Natural killer cell (primary cell): ENCODE measurements at regions not wholly inside any gene's neighbourhood (a gene's known extent, or its start where the extent isn't known, plus 50 kb on each side); places are given as distances from the start of the nearest gene placed in this dataset.

Experiments used
- ATAC-seq, 3 donors: fragments of 150-1000 bp in 2 of 3; fragments of 200-7000 bp in 1 of 3; cut with Tn5 transposase; 1 replicate in 1 of 3; 2 replicates in 2 of 3; pipeline ENCODE4 v1.10.0; 2021; ENCODE audit warnings: mild to moderate bottlenecking in 2 of 3, moderate library complexity in 2 of 3
- DNase-seq, 2 donors: peaks; one replicate each; pipeline versions ENCODE4 v3.0.0 to v3.0.0-alpha.2; 2013 to 2021; ENCODE audit warnings: mixed read lengths in 1 of 2
- H3K27ac ChIP-seq: one replicate; pipeline ENCODE4 v1.5.1; 2013; ENCODE audit warnings: mild to moderate bottlenecking, low read length
- H3K27me3 ChIP-seq: one replicate; pipeline ENCODE4 v1.6.1; 2013; ENCODE audit warnings: low read length; ENCODE audit not compliant: control insufficient read depth, insufficient read depth
- H3K36me3 ChIP-seq: one replicate; pipeline ENCODE4 v1.6.1; 2013; ENCODE audit warnings: low read length; ENCODE audit not compliant: control insufficient read depth, insufficient read depth
- H3K4me1 ChIP-seq: one replicate; pipeline ENCODE4 v1.6.1; 2013; ENCODE audit warnings: low read length; ENCODE audit not compliant: control insufficient read depth, insufficient read depth
- H3K4me3 ChIP-seq: one replicate; pipeline ENCODE4 v1.5.1; 2013; ENCODE audit warnings: low read length
- H3K9me3 ChIP-seq: one replicate; pipeline ENCODE4 v1.6.1; 2013; ENCODE audit warnings: low read length; ENCODE audit not compliant: control insufficient read depth, insufficient read depth
- H3K27ac Mint-ChIP-seq, 2 donors: one replicate each; pipeline ENCODE4 v1.8.0; 2022; ENCODE audit warnings: mild to moderate bottlenecking in 2 of 2, mixed read lengths in 2 of 2, moderate library complexity in 1 of 2
- H3K27me3 Mint-ChIP-seq, 2 donors: one replicate each; pipeline ENCODE4 v1.8.0; 2022; ENCODE audit warnings: low read depth in 2 of 2, mixed read lengths in 2 of 2
- H3K36me3 Mint-ChIP-seq: one replicate; pipeline ENCODE4 v1.8.0; 2022; ENCODE audit warnings: mixed read lengths
- H3K4me1 Mint-ChIP-seq, 2 donors: one replicate each; pipeline ENCODE4 v1.8.0; 2022; ENCODE audit warnings: mixed read lengths in 2 of 2
- H3K4me3 Mint-ChIP-seq: one replicate; pipeline ENCODE4 v1.8.0; 2022; ENCODE audit warnings: mild to moderate bottlenecking, moderate library complexity, mixed read lengths
- H3K9me3 Mint-ChIP-seq, 2 donors: one replicate each; pipeline ENCODE4 v1.8.0; 2022; ENCODE audit warnings: mixed read lengths in 2 of 2
- WGBS: methylation state at CpG from one replicate; pipeline ENCODE4 v1.1.7; 2013; ENCODE audit warnings: missing lambda C conversion rate; ENCODE audit not compliant: insufficient coverage; 5-methylcytosine and 5-hydroxymethylcytosine counted together
- intact Hi-C: fragments of 100-400 bp; cut with micrococcal nuclease; formaldehyde crosslinking; loops from one replicate; pipeline ENCODE4 v1.14.2; 2022
- TF ChIP-seq, protein P1 (sequence below): fragments of 200-600 bp; IDR thresholded peaks from one replicate; pipeline ENCODE4 v1.8.0; 2022; ENCODE audit warnings: antibody characterized with exemption

DNA sequence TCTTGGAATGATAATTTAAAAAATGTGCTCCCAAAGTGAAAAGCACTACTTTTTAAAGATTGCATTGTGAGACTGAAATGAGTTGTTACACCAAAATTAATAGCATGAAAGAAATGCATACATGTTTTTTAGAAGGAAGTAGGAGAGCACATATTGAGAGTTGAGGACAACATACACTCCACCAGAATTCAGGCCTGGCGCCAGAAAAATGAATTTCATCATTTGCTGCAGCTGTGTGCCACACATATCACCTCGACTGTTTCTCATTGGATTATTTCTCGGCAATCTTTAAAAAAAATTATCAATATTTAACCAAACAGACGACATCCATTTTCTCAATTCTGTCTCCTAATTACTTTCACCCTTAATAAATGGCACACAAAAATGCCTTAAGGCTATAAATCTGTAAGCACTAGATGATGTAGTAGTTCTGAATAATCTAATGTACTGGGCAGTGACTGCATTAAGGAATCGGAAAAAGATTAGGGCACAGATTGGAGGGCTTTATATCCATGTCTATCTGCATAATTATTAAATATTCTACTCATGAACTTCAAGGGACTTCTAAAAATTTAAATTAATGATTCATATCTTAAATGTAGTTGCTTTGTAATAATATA is 590.4 kb downstream of the NXPH1 start:
- no peaks in the 10 kb centered on the region for H3K36me3 ChIP-seq
- WGBS: 89% methylated on average over 3 of the region's 5 CpGs
- Mint-ChIP-seq H3K27me3 (no peaks in the 10 kb centered on the region), H3K4me3 (no peak overlapping the region), H3K36me3 (no peaks in the 10 kb centered on the region), H3K27ac (no peak overlapping the region), H3K4me1 (no peaks in the 10 kb centered on the region), H3K9me3 (peaks cover 19 to 31% of the 10 kb centered on the region in 2 donors)
- no peaks in the 10 kb centered on the region for H3K9me3 ChIP-seq
- no peaks in the 10 kb centered on the region for H3K27me3 ChIP-seq
- no peak overlapping the region for H3K4me3 ChIP-seq
- ATAC-seq (no peak), DNase-seq (no peak)
- H3K4me1 ChIP-seq: no peaks in the 10 kb centered on the region
- intact Hi-C loops: no loop called here
- no peak overlapping the region for H3K27ac ChIP-seq
- TF ChIP-seq, protein P1, sequence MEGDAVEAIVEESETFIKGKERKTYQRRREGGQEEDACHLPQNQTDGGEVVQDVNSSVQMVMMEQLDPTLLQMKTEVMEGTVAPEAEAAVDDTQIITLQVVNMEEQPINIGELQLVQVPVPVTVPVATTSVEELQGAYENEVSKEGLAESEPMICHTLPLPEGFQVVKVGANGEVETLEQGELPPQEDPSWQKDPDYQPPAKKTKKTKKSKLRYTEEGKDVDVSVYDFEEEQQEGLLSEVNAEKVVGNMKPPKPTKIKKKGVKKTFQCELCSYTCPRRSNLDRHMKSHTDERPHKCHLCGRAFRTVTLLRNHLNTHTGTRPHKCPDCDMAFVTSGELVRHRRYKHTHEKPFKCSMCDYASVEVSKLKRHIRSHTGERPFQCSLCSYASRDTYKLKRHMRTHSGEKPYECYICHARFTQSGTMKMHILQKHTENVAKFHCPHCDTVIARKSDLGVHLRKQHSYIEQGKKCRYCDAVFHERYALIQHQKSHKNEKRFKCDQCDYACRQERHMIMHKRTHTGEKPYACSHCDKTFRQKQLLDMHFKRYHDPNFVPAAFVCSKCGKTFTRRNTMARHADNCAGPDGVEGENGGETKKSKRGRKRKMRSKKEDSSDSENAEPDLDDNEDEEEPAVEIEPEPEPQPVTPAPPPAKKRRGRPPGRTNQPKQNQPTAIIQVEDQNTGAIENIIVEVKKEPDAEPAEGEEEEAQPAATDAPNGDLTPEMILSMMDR: no peak

DNA sequence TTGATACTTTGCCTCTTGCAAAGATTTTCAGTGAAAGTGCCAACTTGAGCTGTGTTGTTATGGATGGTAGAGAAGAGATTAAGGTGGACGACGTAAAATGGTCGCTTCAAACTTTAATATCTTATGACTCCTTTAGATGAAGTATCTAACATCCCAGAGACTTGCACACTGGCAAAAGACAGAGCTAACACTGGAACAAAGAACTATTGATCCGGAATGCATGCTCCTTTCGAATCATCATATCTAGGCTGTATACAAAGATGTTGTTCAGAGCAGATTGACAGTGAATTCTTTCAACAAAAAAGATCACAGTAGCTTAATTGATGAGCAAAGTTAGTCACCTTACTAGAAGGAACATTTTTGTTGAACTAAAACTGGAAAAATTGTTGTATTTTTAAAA is 592.7 kb downstream of the NXPH1 start:
- Mint-ChIP-seq H3K27me3 (no peaks in the 10 kb centered on the region), H3K9me3 (peaks cover 19 to 21% of the 10 kb centered on the region in 2 donors), H3K4me3 (no peak overlapping the region), H3K4me1 (no peaks in the 10 kb centered on the region), H3K27ac (no peak overlapping the region), H3K36me3 (no peaks in the 10 kb centered on the region)
- no peaks in the 10 kb centered on the region for H3K27me3 ChIP-seq
- 92% methylated on average over 4 of the region's 5 CpGs for WGBS
- H3K9me3 ChIP-seq: peaks cover 3% of the 10 kb centered on the region
- TF ChIP-seq, protein P1: no peak
- no peaks in the 10 kb centered on the region for H3K36me3 ChIP-seq
- H3K27ac ChIP-seq: no peak overlapping the region
- DNase-seq (no peak), ATAC-seq (no peak)
- intact Hi-C loops: no loop called here
- no peak overlapping the region for H3K4me3 ChIP-seq
- H3K4me1 ChIP-seq: no peaks in the 10 kb centered on the region

DNA sequence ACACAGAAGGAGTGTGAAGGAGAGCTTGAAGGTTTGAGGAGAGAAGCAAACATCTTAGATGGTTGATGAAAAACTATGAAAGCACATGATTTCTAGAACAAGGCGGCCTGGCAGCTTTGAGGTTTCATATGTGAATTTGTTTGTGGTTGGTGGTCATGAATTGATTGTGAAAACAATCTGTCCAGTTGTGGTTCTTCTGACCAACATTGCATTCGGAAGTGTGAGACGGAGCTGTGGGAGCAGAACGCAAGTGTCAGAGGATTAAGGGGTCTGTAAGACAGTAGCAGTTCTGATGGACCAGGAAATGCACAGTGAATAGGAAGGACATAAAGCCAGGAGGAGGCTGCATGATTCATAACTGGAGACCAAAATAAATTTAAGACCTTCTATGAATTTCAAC is 594.6 kb downstream of the NXPH1 start:
- Mint-ChIP-seq H3K4me3 (no peak overlapping the region), H3K4me1 (no peaks in the 10 kb centered on the region), H3K9me3 (peaks cover 19 to 22% of the 10 kb centered on the region in 2 donors), H3K36me3 (no peaks in the 10 kb centered on the region), H3K27ac (no peak overlapping the region), H3K27me3 (no peaks in the 10 kb centered on the region)
- intact Hi-C loops: no loop called here
- TF ChIP-seq, protein P1: no peak
- Histone ChIP-seq H3K36me3 (no peaks in the 10 kb centered on the region), H3K9me3 (peaks cover 3% of the 10 kb centered on the region), H3K4me3 (no peak overlapping the region), H3K4me1 (no peaks in the 10 kb centered on the region), H3K27ac (no peak overlapping the region), H3K27me3 (no peaks in the 10 kb centered on the region)
- 89% methylated on average over 4 of the region's 4 CpGs for WGBS
- DNase-seq (no peak), ATAC-seq (no peak)
